ACC112 (cell line): ENCODE measurements at regions not wholly inside any gene's neighbourhood (a gene's known extent, or its start where the extent isn't known, plus 50 kb on each side); places are given as distances from the start of the nearest gene placed in this dataset.
"Not testable (repeated sequence)": the region's sequence is repeated elsewhere in the genome, so short reads cannot be mapped to it uniquely, and the experiment has no call there.

Experiments used
- H2AFZ ChIP-seq: fragments of 200-600 bp; sonication (generic); one replicate; pipeline ENCODE4 v1.6.0; 2017; ENCODE audit warnings: antibody characterized with exemption, low read length; ENCODE audit not compliant: unreplicated experiment
- H3K27ac ChIP-seq: fragments of 200-600 bp; sonication (generic); 2 replicates; pipeline ENCODE4 v1.5.1; 2014; ENCODE audit warnings: low read depth, mild to moderate bottlenecking, antibody characterized with exemption, low read length, moderate library complexity
- H3K27me3 ChIP-seq: fragments of 200-600 bp; sonication (generic); 2 replicates; pipeline ENCODE4 v1.6.1; 2014; ENCODE audit warnings: mild to moderate bottlenecking, antibody characterized with exemption, low read length, moderate library complexity, mixed read lengths; ENCODE audit not compliant: insufficient read depth
- H3K36me3 ChIP-seq: fragments of 200-600 bp; sonication (generic); 2 replicates; pipeline ENCODE4 v1.6.1; 2016; ENCODE audit warnings: mild to moderate bottlenecking, antibody characterized with exemption, low read length, moderate library complexity, mixed read lengths; ENCODE audit not compliant: insufficient read depth
- H3K4me1 ChIP-seq: fragments of 200-600 bp; sonication (generic); one replicate; pipeline ENCODE4 v1.6.1; 2016; ENCODE audit warnings: low read length, mixed read lengths; ENCODE audit not compliant: insufficient read depth, unreplicated experiment, control insufficient read depth
- H3K4me3 ChIP-seq: fragments of 200-600 bp; sonication (generic); 2 replicates; pipeline ENCODE4 v1.5.1; 2014; ENCODE audit warnings: mild to moderate bottlenecking, low read depth, low read length
- H3K79me2 ChIP-seq: fragments of 200-600 bp; sonication (generic); one replicate; pipeline ENCODE4 v1.6.0; 2016; ENCODE audit warnings: low read length; ENCODE audit not compliant: control insufficient read depth, unreplicated experiment, insufficient read depth

GRCh38 chr3:75435794-75436400 lies 228.2 kb upstream of the FRG2C start:
- peak overlapping the region; percentile 80 for H3K4me3 ChIP-seq
- H2AFZ ChIP-seq, result peak overlapping the region; percentile 22
- not testable (repeated sequence) for H3K27me3 ChIP-seq, H3K36me3 ChIP-seq, H3K79me2 ChIP-seq
- peak overlapping the region; percentile 62; the same call in 1 of the 2 replicates for H3K27ac ChIP-seq
- peaks cover 18% of the 10 kb centered on the region for H3K4me1 ChIP-seq

- not testable (repeated sequence) for H3K79me2 ChIP-seq, H3K4me1 ChIP-seq, H3K27ac ChIP-seq, H3K4me3 ChIP-seq, H2AFZ ChIP-seq, H3K27me3 ChIP-seq, H3K36me3 ChIP-seq
Observed at GRCh38 chr3:75440986-75441385, 223.1 kb upstream of the FRG2C start.

- H2AFZ ChIP-seq, H3K79me2 ChIP-seq, H3K4me1 ChIP-seq, H3K4me3 ChIP-seq, H3K36me3 ChIP-seq, H3K27ac ChIP-seq, H3K27me3 ChIP-seq: not testable (repeated sequence)
Observed at GRCh38 chr3:75444634-75445033, 219.5 kb upstream of the FRG2C start.

GRCh38 chr3:75445234-75445633 lies 218.9 kb upstream of the FRG2C start:
- H3K4me3 ChIP-seq, H3K27ac ChIP-seq, H3K79me2 ChIP-seq, H3K27me3 ChIP-seq, H3K36me3 ChIP-seq, H2AFZ ChIP-seq, H3K4me1 ChIP-seq: not testable (repeated sequence)

GRCh38 chr3:75446948-75447347 lies 217.2 kb upstream of the FRG2C start:
- not testable (repeated sequence) for H3K4me1 ChIP-seq, H3K27ac ChIP-seq, H3K4me3 ChIP-seq, H2AFZ ChIP-seq, H3K36me3 ChIP-seq, H3K79me2 ChIP-seq, H3K27me3 ChIP-seq

GRCh38 chr3:75453328-75453727 lies 210.8 kb upstream of the FRG2C start:
- not testable (repeated sequence) for H3K4me1 ChIP-seq, H3K79me2 ChIP-seq, H3K4me3 ChIP-seq, H3K27ac ChIP-seq, H3K36me3 ChIP-seq, H2AFZ ChIP-seq
- H3K27me3 ChIP-seq, result peaks cover 22% of the 10 kb centered on the region

- H3K79me2 ChIP-seq, H3K4me3 ChIP-seq, H3K27ac ChIP-seq, H3K36me3 ChIP-seq, H2AFZ ChIP-seq, H3K4me1 ChIP-seq: not testable (repeated sequence)
- H3K27me3 ChIP-seq, result peaks cover 22% of the 10 kb centered on the region
Observed at GRCh38 chr3:75453839-75454238, 210.3 kb upstream of the FRG2C start.

GRCh38 chr3:75474530-75474929 lies 189.6 kb upstream of the FRG2C start:
- not testable (repeated sequence) for H2AFZ ChIP-seq, H3K27me3 ChIP-seq

GRCh38 chr3:75496600-75496999 lies 167.5 kb upstream of the FRG2C start:
- not testable (repeated sequence) for H3K27me3 ChIP-seq, H3K79me2 ChIP-seq, H3K36me3 ChIP-seq, H2AFZ ChIP-seq, H3K4me3 ChIP-seq, H3K27ac ChIP-seq, H3K4me1 ChIP-seq

More at GRCh38 chr3:75474530-75474929, 189.6 kb upstream of the FRG2C start:
- not testable (repeated sequence) for H3K4me3 ChIP-seq, H3K4me1 ChIP-seq, H3K36me3 ChIP-seq, H3K27ac ChIP-seq, H3K79me2 ChIP-seq

- H3K79me2 ChIP-seq, H3K27ac ChIP-seq, H3K36me3 ChIP-seq, H2AFZ ChIP-seq, H3K4me3 ChIP-seq, H3K27me3 ChIP-seq, H3K4me1 ChIP-seq: not testable (repeated sequence)
Observed at GRCh38 chr3:75500357-75500756, 163.8 kb upstream of the FRG2C start.

GRCh38 chr3:75502171-75502570 lies 162.0 kb upstream of the FRG2C start:
- H3K79me2 ChIP-seq, H2AFZ ChIP-seq: not testable (repeated sequence)
- H3K4me3 ChIP-seq, result peak overlapping the region; percentile 37; the same call in 1 of the 2 replicates

More at GRCh38 chr3:75502171-75502570, 162.0 kb upstream of the FRG2C start:
- not testable (repeated sequence) for H3K36me3 ChIP-seq, H3K4me1 ChIP-seq, H3K27ac ChIP-seq, H3K27me3 ChIP-seq
